ENCODE measurements at regions not wholly inside any gene's neighbourhood (a gene's known extent, or its start where the extent isn't known, plus 50 kb on each side); places are given as distances from the start of the nearest gene placed in this dataset.

DNA sequence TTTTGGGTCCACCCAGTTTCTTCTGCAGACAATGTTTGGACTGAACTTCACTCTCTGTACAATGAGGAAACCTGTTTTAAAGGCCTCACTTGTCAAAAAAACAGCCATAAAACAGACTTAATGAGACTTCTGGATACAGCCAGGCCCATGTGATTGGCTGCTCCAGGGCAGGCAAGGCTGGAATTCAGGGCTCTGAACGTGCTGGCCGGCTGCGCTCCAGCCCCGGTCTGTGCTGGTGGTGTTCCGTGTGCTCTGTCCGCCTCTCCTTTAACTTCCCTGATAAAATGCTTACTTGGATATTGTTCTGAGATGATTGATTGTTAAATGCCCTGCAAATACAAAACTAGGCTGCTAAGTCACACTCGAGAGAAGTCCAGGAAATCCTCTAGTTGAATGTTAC is 131.2 kb upstream of the KLF4 start:
- DNase-seq = no peak

- DNase-seq = no peak
Measured at GRCh38 chr9:107620236-107620635, 130.7 kb upstream of the KLF4 start.

DNA sequence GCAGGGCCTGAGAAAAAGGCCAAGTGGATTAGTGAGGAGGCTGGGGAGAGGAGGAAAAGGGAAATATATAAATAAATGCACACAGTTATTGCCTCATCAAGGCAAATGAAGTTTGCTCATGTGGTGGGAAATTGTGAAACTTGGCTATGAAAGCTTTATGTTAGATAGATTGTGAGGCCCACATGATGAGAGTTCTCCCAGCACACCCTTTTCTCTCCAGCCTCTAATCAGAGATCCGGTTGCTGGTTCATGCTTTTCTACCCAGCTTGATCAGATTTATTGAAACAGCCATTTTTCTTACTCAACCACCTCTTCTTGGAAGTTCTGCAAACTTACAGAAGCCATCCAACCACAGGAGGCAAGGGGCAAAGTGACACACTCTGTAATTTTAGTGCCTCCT is 125.8 kb upstream of the KLF4 start:
- no peak for DNase-seq

- no peak for DNase-seq
Measured at GRCh38 chr9:107614765-107615164, 125.2 kb upstream of the KLF4 start.

DNA sequence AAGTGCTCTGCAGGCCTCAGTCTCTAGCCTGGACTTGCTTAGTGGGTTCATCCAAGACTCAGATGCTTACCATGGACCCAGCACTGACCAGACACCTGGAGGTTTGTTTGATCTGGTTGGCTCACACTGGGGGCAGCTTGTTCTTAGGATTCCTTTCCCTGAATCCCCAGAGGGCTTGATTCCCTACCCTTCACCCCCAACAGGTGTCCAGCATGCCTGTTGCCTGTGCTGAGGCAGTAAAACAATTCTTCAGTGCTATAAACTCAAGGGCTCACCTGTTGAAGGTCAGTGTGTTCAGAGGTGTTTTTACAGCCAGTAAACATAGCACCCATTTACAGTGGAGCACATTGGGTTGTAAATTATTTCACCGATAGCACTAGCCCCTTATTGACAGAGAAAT is 123.8 kb upstream of the KLF4 start:
- DNase-seq = no peak

DNA sequence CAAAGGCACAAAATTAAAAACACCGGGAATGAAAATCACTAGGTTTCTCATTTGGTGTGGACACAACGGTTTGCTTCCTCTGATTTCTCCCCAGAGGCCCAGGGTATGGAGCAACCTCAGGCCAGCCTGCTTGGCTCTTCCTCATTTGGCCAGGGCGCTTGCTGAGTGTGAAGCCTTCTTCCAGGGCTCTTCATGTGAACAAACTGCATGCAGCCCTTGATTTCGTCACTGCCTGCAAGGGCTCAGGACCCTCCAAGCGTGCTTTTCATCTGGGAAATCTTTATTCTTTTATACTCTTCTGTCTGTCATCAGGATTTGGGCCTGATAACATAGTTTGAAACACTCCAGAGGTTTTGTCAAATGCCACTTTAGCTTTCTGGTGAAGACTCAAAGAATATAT is 122.6 kb upstream of the KLF4 start:
- no peak for DNase-seq

DNA sequence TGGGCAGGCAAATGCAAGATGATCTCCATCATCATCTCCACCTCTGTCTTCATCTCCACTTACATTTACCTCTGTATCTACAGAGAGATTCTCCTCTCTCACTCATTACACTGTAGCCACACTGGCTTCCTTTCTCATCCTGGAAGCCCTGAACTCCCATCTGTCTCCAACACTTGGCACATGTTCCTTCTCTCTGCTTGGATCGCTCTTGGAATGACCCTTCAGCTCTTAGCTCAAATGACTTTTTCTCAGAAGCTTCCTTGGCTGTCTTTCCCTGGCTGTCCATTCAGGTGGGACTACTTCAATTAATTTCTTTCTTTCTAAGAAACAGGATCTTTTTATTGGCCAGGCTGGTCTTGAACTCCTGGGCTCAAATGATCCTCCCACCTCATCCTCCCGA is 120.0 kb upstream of the KLF4 start:
- no peak for DNase-seq

DNA sequence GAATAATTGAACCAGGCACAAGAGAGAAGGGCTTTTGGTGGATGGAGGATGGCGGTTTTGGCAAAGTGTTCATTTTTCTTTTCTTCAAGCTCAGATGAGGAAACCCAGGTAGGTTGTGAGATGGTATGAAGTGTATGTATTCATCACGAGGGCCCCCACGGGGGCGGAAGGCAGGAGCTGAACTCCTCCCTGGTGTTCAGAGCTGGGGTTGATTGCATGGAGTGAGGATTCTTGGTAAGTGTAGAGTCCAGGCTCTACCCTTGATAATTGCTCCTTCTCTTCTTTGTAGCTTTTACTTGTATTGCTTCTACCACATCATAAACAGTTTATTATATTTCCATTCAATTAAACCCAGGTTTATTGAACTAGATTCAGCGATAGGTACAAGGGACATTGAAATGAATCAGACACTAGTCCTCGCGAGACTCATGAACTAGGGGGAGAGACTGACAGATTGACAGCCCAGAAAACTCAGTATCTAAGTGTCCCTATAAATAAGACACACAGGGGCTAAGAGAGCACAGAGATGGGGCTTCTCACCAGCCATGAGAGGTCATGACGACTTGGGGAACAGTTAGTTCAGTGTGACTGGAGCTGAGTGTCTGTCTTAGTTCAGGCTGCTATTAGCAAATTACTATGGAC is 116.7 kb upstream of the KLF4 start:
- DNase-seq = no peak

DNA sequence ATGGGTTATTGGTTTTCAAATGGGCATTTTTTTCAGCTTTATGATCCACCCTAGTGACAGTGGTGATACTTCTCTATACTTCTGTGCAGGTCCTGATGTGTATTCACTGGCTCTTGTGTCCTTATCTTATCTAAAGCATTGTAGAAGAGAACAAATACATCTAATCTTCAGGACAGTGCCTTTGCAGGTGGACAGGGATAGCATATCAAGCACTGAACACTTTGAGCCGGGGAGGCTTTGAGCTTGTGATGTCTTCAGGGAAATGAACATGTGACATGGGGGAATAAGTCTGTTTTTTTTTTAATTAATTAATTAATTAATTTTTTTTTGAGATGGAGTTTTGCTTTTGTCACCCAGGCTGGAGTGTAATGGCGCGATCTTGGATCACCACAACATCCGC is 115.5 kb upstream of the KLF4 start:
- no peak for DNase-seq

DNA sequence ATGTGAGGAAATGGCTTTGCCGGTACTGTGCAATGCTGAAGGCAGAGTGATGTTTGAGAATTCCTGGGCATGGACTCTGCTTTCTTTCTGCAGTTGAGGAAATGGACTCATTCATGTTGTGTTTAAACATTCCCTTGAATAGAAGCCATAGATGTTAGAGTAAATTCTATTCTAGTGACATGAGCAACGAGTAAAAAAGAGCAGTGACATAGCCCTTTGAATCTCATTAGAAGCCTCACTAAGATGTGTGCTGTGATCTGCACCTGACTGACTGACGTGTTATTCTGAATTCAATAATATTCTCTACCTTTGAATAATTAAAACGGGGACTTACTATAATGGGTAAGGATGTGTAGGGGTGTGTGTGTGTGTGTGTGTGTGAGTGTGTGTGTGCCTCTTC is 113.7 kb upstream of the KLF4 start:
- DNase-seq = no peak

GRCh38 chr9:107600060-107600573 is 110.5 kb upstream of the KLF4 start:
- no peak for DNase-seq

DNA sequence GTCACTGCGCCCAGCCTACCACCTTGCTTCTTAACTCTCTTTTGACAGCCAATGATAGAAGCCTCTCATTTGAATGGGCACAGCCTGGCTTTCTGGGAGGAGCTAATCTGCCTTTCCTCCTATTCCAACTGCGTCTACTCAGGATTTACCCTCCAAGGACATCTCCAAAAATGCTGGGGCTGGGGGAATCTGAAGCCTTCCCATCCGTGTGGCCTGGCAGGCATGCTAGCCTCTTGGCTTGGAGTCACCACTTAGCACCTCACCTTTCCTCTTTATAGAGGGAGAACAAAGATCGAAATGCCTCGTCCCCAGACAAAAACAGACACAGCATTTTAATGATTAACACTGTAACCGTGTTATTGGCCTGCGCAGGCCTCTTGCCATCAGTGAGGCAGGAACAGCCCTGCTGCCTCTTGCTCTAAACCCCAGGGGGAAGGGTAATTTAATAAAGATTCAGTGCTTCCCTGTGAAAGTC is 108.2 kb upstream of the KLF4 start:
- DNase-seq = no peak

- no peak for DNase-seq
Measured at GRCh38 chr9:107594908-107595530, 105.5 kb upstream of the KLF4 start.

DNA sequence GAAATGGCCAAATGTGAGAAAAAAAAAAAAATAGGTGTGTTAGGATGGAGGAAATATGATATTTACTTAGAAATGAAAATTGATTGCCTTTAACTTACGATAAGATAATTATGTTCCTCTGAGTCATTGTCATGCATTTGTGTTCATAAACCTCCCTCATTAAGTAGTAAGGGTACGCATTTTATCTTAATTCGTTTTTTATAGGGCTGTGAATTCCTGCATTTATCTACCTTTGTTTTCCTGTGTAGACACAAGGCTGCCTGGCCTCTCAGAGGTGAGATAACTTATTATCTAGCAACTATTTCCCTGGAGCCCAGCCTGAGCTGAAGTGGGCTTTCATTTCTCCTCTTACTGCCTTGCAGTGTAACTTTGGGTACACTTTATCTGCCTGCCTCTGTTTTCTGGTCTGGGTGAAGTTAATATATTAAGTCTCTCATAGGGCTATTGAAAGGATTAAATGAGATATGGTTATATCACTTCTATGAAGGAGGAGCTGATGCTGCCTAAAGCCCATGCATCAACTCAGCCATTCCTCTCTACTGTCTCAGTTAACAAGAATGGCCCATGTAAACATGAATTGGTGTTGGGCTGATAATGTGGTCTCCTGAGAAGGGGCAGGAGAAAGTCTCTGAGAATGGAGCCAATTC is 103.8 kb upstream of the KLF4 start:
- no peak for DNase-seq

- DNase-seq = no peak
Measured at GRCh38 chr9:107592424-107592823, 102.9 kb upstream of the KLF4 start.

- no peak for DNase-seq
Measured at GRCh38 chr9:107591781-107592180, 102.2 kb upstream of the KLF4 start.

DNA sequence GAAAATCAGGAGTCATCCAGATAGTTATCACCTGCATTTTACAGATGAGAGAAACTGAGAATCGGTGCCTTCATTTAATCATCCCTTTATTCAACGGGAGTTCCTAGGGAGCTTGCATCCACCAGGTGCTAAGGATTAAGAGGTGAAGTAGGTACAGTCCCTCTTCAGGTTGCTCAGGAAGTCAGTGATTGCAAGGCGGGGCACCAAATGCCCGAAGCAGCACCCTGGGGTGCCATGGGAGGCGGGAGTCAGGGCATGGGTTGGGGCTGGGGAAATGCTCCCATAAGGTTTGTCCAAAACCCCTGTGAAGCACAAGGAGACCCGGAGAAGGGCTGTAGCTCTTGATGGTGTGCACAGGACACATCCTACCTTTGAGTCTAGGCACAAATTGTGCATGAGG is 98.8 kb upstream of the KLF4 start:
- no peak for DNase-seq

DNA sequence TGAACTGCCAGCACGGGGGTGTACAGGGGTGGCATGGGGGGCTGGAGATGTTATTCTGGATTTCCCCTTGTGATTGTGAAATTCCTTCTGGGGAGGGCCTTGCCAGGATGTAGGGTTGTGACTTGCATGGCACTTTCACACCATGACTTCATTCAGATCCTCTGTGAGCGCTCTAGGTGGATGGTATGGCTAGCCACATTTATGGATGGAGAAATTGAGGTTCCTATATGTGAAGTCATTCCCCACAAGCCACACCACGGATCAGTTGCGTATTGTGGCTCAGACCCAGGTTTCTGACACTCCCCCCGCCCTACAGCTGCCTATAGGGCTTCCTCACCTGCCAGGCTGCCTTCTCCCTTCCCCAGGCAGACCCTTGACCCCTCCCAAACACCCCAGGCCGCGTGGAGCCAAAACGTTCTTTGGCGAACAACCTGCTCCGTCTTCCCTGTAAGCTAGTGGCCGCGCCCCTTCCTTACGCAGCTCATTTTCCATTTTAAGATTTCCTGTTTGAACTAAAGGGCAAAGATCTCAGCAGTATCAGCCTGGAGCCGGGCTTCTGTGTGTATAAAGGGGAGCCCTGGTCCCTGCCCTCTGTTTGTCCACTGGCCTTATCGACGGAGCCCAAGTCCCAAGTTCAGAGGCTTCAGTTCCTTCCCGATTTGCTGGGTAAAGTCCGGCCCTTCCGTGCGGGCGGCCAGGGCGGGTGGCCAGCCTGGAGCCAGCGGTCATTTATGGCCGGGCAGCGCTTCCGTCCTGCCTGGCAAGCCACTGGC is 97.8 kb upstream of the KLF4 start:
- no peak for DNase-seq

DNA sequence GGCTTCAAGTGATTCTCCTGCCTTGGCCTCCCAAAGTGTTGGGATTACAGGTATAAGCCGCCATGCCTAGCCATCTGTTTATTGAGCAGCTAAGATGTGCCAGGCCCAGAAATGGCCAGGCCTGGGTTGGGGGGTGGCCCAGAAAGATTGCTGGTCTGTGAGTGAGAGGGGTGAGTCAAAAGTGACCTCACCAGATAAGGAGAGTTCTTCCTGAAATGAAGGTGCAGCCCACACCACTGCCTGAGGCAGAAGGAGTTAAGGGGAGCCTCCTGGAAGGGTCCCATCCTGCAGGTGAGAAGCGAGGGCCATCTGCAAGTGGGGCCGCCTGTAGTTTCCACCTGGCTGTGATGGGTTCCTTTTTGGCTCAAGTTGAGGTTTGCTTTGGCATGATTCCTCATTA is 96.9 kb upstream of the KLF4 start:
- DNase-seq = no peak

- no peak for DNase-seq
Measured at GRCh38 chr9:107585465-107585864, 95.9 kb upstream of the KLF4 start.

DNA sequence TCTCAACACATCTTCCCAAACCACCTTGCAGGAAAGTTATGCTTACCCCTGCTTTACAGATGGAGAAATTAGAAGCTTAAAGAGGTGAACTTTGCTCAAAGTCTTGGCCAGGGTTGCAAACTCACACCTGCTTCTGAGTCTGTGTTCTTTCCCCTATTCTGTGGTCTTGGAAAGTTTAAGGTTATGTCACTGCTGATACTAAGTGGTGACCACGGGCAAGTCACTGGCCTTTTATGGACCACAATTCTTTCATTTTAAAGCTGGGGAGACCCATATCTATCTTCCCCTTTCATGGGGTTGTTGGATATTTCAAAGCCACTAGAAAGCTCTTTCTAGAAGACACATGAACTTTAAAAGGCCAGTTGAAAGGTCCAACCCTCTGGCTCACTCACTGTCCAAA is 95.4 kb upstream of the KLF4 start:
- DNase-seq = no peak

GRCh38 chr9:107584186-107584585 is 94.6 kb upstream of the KLF4 start:
- DNase-seq = no peak

GRCh38 chr9:107577140-107577776 is 87.7 kb upstream of the KLF4 start:
- DNase-seq = no peak
